Sigmoid colon (tissue), 4 donors: ENCODE measurements at regions not wholly inside any gene's neighbourhood (a gene's known extent, or its start where the extent isn't known, plus 50 kb on each side); places are given as distances from the start of the nearest gene placed in this dataset.

Source experiments
- CTCF ChIP-seq, 4 experiments: fragments of 450-650 bp in 3 of 4; fragments of 200-600 bp in 1 of 4; IDR thresholded peaks; one replicate each; pipeline ENCODE4 v1.5.1; 2016 to 2019; ENCODE audit warnings: antibody characterized with exemption in 4 of 4, mild to moderate bottlenecking in 3 of 4, moderate library complexity in 2 of 4
- EP300 ChIP-seq, 4 donors: sonication (generic); formaldehyde crosslinking; IDR thresholded peaks; one replicate each; pipeline ENCODE4 v1.6.1; 2017; ENCODE audit warnings: antibody characterized with exemption in 4 of 4
- POLR2A ChIP-seq, 2 donors: fragments of 450-650 bp; IDR thresholded peaks; one replicate each; pipeline ENCODE4 v1.6.1; 2016; ENCODE audit warnings: antibody characterized with exemption in 2 of 2, mild to moderate bottlenecking in 2 of 2, moderate library complexity in 2 of 2
- POLR2AphosphoS5 ChIP-seq, 4 donors: sonication (generic); formaldehyde crosslinking; IDR thresholded peaks; one replicate each; pipeline ENCODE4 v1.6.1; 2017; ENCODE audit warnings: antibody characterized with exemption in 4 of 4

GRCh38 chr6:151722342-151722741 lies 85.1 kb upstream of the ESR1 start:
- no peak for TF ChIP-seq CTCF (IDR thresholded peaks at IDR 0.05)
- no peak for TF ChIP-seq POLR2A (IDR thresholded peaks at IDR 0.05)
- TF ChIP-seq POLR2AphosphoS5 (IDR thresholded peaks at IDR 0.05), result no peak
- TF ChIP-seq EP300 (IDR thresholded peaks at IDR 0.05), result no peak
